C4-2B (cell line): ENCODE measurements at regions not wholly inside any gene's neighbourhood (a gene's known extent, or its start where the extent isn't known, plus 50 kb on each side); places are given as distances from the start of the nearest gene placed in this dataset.

ENCODE experiments used
- ZFX ChIP-seq: fragments of 450-650 bp; IDR thresholded peaks from 2 replicates; pipeline ENCODE4 v1.6.1; 2017
- TF ChIP-seq, protein P1 (sequence below): fragments of 450-650 bp; conservative IDR thresholded peaks from 2 replicates; pipeline ENCODE4 v1.5.1; 2017; ENCODE audit warnings: mild to moderate bottlenecking

DNA sequence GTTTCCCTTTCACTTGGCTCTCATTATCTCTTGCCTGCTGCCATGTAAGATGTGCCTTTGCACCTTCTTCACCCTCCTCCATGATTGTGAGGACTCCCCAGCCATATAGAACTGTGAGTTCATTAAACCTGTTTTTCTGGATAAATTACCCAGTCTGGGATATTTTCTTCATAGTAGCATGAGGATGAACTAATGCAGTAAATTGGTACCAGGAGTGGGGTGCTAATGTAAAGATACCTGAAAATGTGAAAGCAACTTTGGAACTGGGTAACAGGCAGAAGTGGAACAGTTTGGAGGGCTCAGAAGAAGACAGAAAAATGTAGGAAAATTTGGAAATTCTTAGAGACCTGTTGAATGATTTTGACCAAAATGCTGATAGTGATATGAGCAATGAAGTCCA is 487.4 kb downstream of the LMO7 start:
- TF ChIP-seq, protein P1, sequence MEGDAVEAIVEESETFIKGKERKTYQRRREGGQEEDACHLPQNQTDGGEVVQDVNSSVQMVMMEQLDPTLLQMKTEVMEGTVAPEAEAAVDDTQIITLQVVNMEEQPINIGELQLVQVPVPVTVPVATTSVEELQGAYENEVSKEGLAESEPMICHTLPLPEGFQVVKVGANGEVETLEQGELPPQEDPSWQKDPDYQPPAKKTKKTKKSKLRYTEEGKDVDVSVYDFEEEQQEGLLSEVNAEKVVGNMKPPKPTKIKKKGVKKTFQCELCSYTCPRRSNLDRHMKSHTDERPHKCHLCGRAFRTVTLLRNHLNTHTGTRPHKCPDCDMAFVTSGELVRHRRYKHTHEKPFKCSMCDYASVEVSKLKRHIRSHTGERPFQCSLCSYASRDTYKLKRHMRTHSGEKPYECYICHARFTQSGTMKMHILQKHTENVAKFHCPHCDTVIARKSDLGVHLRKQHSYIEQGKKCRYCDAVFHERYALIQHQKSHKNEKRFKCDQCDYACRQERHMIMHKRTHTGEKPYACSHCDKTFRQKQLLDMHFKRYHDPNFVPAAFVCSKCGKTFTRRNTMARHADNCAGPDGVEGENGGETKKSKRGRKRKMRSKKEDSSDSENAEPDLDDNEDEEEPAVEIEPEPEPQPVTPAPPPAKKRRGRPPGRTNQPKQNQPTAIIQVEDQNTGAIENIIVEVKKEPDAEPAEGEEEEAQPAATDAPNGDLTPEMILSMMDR = no peak
- no peak for TF ChIP-seq ZFX
